ENCODE measurements at regions not wholly inside any gene's neighbourhood (a gene's known extent, or its start where the extent isn't known, plus 50 kb on each side); places are given as distances from the start of the nearest gene placed in this dataset.

- no peaks in the 10 kb centered on the region for H3K27me3 ChIP-seq (replicated peaks; ENCODE audit: control insufficient read depth, insufficient read depth, low read length)
- no peaks in the 10 kb centered on the region for H3K36me3 ChIP-seq (ENCODE audit: control insufficient read depth, insufficient read depth, low read length)
- H3K4me3 ChIP-seq (replicated peaks; ENCODE audit: low read depth, low read length), result peak overlapping the region; percentile 59
- no peak for TF ChIP-seq CTCF (IDR thresholded peaks at IDR 0.05; ENCODE audit: insufficient read depth, low read length, poor library complexity, severe bottlenecking)
- peak; percentile 85 for DNase-seq (ENCODE audit: extremely low read depth, insufficient read length)
Observed at GRCh38 chr6:26312501-26313397, 52.2 kb upstream of the BTN3A2 start.
